ENCODE measurements at regions not wholly inside any gene's neighbourhood (a gene's known extent, or its start where the extent isn't known, plus 50 kb on each side); places are given as distances from the start of the nearest gene placed in this dataset.

DNA sequence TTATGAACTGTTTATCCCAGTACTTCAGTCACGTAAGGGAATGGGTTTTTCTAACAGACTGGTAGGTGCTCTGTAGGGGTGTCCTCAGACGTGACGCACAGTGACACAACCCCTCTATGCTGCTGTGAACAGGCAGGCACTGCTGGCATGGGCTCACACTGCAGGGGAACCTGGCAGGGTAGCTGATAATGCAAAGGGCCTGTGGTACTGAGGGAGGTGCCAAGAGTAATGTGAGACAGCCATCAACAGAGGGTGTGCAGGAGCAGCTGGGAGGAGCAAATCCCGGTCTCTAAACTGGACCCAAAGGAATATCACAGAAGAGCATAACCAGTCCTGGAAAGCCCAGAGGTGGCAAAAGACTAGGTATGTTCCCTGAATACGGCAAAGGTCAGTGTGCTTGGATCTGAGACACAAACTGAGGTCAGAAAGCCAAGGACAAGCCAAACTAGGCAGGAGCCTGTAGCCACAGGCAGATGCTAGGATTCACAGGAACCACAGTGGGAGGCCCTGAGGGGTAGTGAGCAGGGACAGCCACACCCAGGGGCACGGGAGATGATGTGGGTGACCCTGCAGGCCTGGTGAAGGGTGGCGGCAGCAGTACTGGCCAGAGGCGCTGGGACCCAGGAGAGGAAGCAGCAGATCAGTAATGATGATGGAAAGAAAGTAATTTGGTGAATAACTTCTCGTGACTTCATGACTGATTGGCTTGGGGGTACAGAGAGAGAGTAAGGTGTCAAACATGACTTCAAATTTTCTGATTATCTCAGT, 248.1 kb upstream of the CHRNA7 start:
- DNase-seq, result no peak

GRCh38 chr15:31782951-31783350, 247.4 kb upstream of the CHRNA7 start:
- no peak for DNase-seq

- DNase-seq, result no peak
Observed at GRCh38 chr15:31786360-31786759, 244.0 kb upstream of the CHRNA7 start.

GRCh38 chr15:31788104-31788503, 242.2 kb upstream of the CHRNA7 start:
- DNase-seq, result no peak

GRCh38 chr15:31792611-31793199, 237.6 kb upstream of the CHRNA7 start:
- DNase-seq, result no peak

GRCh38 chr15:31799319-31799714, 231.0 kb upstream of the CHRNA7 start:
- no peak for DNase-seq

DNA sequence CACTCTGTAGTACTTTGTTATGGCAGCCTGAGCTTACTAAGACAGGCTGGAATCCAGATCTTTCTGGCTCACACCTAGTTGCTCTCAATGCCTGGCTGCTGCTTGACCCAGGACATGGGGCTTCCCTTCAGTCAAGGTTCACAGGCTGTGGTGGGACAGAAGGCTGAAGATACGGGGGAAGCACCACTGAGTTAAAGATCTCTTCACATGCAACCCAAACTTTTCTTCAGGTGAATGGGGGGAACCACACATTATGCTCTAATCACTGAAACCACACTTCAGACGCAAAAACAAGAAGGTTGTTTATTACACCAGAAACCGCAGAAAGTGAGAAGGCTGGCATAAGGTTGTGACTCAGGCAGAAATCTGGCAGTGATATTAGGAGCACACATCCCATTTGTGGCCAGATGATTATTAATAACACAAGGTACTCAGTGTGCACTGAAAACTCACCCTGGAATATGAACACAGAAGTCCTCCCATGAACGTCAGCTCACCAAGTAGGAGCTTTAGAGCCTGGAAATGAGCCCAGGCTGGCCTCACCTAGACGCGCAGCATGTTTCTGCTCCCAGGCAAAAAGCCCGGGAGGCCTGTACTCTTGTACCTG, 230.5 kb upstream of the CHRNA7 start:
- DNase-seq, result no peak

GRCh38 chr15:31801152-31801551, 229.2 kb upstream of the CHRNA7 start:
- DNase-seq, result no peak

GRCh38 chr15:31802761-31803160, 227.6 kb upstream of the CHRNA7 start:
- DNase-seq, result no peak

GRCh38 chr15:31803388-31803884, 226.9 kb upstream of the CHRNA7 start:
- no peak for DNase-seq

DNA sequence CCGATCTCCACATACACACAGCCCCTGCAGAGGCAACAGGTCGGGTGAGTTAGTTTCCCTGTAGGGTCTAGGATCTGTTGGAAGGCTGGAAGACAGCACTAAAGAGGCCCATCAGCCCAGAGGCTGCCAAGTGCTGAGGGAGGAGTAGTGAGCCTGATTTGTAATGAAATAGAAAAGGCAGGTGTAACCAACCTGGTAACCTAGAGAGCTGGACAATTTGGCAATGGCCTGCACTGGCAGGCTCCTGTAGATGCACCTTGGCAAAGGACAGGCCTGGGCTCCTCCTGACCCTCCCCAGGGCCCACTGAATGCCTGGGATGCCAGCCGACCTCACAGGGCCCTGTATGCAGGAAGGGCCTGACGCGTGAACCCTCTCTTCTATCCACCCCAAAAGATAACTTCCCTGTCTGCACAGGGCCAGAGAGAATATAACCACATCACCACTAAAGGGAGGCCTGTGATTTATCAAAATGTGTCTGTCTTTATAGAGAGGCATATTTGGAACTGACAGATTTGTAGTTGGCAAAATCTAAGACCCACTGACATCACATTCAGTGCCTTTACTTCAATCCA, 225.1 kb upstream of the CHRNA7 start:
- DNase-seq, result no peak

GRCh38 chr15:31806106-31806505, 224.2 kb upstream of the CHRNA7 start:
- DNase-seq, result no peak

GRCh38 chr15:31811641-31812040, 218.7 kb upstream of the CHRNA7 start:
- DNase-seq, result no peak

DNA sequence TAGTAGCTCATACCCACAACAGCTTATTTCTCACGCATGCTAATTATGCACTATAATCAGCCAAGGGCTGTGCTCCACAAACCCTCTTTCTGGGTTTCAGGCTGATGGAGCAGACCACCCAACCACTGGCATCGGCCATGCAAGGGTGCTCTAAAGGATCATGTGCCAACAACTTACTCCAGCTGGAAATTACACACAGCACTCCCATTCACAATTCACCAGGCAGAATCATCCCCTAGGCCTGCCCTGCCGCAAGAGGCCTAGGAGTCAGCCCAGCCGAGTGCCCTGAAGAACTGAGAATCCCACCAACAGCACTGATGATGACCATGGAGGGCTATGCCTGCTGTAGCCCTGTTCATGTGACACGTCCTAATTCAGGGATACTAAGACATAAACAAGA, 216.2 kb upstream of the CHRNA7 start:
- DNase-seq, result no peak

DNA sequence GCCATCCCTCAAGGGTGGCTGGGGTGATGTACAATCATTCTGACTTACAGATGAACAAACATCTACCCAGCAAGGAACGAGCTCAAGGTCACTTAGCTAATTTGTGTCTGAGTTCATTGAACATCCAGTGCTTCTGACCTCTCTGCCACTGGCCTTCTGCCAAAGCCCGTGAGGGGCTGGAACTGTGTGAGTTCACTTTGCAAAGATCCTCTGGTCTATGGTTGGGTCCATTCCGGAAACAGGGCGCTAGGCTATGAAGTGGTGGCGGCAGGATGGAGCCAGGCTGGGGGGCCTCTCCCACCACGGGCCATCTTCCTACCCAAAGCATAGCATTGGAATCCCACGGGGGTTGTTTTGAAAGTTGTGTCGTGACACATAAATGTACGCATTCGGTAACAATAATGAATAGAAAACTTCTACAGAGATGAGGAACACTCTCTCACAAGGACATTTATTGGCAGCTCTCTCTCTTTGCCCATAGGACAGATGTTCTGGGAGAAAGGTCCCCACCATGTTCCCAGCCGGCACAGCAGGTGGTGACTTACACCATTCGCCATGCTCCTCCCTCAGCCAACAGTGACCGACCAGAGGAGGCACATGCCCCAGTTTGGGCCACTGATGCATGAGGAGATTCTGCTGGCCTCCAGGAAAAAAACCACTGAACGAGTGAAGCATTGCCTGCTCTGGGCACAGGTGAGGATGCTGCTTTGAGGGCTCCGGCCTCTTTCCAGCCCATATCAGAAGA, 214.7 kb upstream of the CHRNA7 start:
- no peak for DNase-seq

DNA sequence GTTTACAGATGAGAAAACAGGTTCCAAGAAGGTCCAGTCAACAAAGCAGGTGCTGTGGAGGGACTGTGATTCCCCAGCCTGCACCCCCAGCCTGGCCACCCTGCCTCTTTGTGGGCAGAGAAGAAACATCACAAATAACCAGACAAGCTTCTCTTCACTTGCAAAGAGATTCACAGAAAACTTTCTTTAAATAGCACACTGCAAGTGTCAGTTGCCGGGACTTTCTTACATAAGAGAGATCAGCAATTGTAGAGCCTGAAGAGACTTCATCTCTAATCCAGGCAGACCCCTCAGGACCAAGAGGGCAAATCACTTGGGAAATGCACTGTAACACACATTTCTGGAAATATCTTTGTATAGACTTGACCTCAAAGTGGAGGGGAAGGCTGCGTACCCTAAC, 207.9 kb upstream of the CHRNA7 start:
- DNase-seq, result no peak

DNA sequence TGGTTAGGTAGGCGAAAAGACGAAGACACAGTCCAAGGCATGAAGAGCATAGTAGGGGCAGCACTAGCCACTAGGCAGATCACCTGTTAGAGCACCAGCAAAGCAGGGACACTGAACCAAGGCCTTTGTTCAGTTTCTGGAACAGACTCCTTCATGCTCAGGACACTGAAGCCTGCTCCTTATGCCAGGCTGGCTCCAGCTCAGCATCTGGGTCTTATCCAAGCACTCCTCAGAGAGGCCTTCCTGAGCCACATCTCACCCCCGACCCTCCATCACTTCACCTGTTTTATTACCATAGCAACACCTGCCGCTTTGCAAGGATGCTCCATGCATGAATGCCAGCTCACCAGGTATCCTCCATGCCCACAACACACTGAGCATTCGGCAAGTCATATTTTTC, 206.3 kb upstream of the CHRNA7 start:
- no peak for DNase-seq

DNA sequence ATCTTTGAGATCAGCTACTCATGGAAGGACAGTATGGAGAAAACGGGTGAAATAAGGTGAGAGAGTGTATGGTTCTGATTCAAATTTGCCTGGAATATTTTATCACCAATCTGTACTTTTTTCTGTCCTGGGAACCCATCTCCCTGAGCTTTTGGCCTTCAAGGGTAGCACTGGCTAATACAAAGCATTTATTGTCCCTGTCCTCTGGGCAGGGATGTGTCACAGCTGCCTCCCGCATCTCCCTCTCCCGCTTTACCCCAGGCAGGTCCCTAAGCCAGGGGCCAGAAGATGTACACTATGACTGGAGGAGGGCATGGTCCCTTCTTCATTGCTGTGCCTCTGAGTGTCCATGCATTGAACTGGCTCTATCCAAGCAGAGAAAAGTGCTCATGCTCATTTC, 201.7 kb upstream of the CHRNA7 start:
- no peak for DNase-seq

DNA sequence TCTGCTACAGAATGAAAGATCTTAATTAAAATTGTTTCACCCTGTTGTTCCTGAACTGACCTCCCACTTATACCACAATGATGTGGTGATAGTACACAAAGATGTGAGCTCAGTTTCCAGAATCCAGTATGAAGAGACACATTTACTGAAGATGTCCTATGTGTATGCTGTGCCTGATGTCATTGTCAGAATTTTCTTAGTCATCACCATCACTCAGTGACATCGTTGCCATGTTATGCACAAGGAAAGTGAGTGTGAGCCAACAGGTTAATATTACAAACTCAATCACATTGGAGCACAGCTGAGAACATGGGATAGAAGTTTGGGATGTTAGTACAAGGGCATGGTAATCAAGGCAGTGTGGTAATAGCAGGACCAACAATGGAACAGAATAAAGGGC, 199.7 kb upstream of the CHRNA7 start:
- no peak for DNase-seq

- no peak for DNase-seq
Observed at GRCh38 chr15:31831596-31831995, 198.7 kb upstream of the CHRNA7 start.

GRCh38 chr15:31834654-31835053, 195.7 kb upstream of the CHRNA7 start:
- no peak for DNase-seq

GRCh38 chr15:31839388-31839787, 190.9 kb upstream of the CHRNA7 start:
- DNase-seq, result no peak

GRCh38 chr15:31840849-31841476, 189.4 kb upstream of the CHRNA7 start:
- DNase-seq, result no peak
